Activated T-cell treated with anti-CD3 and anti-CD28 coated beads, Interleukin-2, amount 50 U/mL, for 72 hours (primary cell): ENCODE measurements at regions not wholly inside any gene's neighbourhood (a gene's known extent, or its start where the extent isn't known, plus 50 kb on each side); places are given as distances from the start of the nearest gene placed in this dataset.
A peak's percentile ranks its signal among the peaks of the same experiment; 100 is the strongest.
"Not testable (repeated sequence)": the region's sequence is repeated elsewhere in the genome, so short reads cannot be mapped to it uniquely, and the experiment has no call there.

Experiments used
- ATAC-seq, 2 donors: fragments of 150-1000 bp; cut with Tn5 transposase; replicated peaks in 1 of 2; 2 replicates each; pipeline ENCODE4 v1.10.0; 2021; ENCODE audit warnings: moderate library complexity in 2 of 2, mild to moderate bottlenecking in 1 of 2
- DNase-seq, 2 donors: peaks; one replicate each; pipeline ENCODE4 v3.0.0; 2021 to 2022; ENCODE audit warnings: mixed read lengths in 1 of 2
- H3K27ac Mint-ChIP-seq: one replicate; pipeline ENCODE4 v1.8.0; 2022; ENCODE audit warnings: mild to moderate bottlenecking, moderate library complexity, mixed read lengths
- H3K27me3 Mint-ChIP-seq: one replicate; pipeline ENCODE4 v1.8.0; 2022; ENCODE audit warnings: low read depth, mixed read lengths
- H3K36me3 Mint-ChIP-seq, 2 donors: one replicate each; pipeline ENCODE4 v1.8.0; 2022; ENCODE audit warnings: mixed read lengths in 2 of 2, mild to moderate bottlenecking in 1 of 2; ENCODE audit not compliant: insufficient read depth in 2 of 2
- H3K4me1 Mint-ChIP-seq: one replicate; pipeline ENCODE4 v1.8.0; 2022; ENCODE audit warnings: low read depth, mixed read lengths
- H3K4me3 Mint-ChIP-seq, 2 donors: one replicate each; pipeline ENCODE4 v1.8.0; 2022; ENCODE audit warnings: mild to moderate bottlenecking in 2 of 2, mixed read lengths in 2 of 2, moderate library complexity in 2 of 2
- H3K9me3 Mint-ChIP-seq, 2 donors: one replicate each; pipeline ENCODE4 v1.8.0; 2022; ENCODE audit warnings: mixed read lengths in 2 of 2

- H3K36me3 Mint-ChIP-seq, H3K27me3 Mint-ChIP-seq, H3K27ac Mint-ChIP-seq, H3K4me1 Mint-ChIP-seq, H3K4me3 Mint-ChIP-seq, ATAC-seq: not testable (repeated sequence)
- H3K9me3 Mint-ChIP-seq, result peaks cover 5 to 14% of the 10 kb centered on the region in 2 donors
- peak; percentile 0 to 5 for DNase-seq
Observed at GRCh38 chr12:48409938-48410337, 59.2 kb upstream of the ZNF641 start.

GRCh38 chr12:48413388-48413787 lies 59.0 kb upstream of the ANP32D start:
- H3K9me3 Mint-ChIP-seq, result peaks cover 2 to 5% of the 10 kb centered on the region in 2 donors
- H3K4me1 Mint-ChIP-seq, result peaks cover 4% of the 10 kb centered on the region
- DNase-seq (no peak), ATAC-seq (no peak)
- no peak overlapping the region for H3K4me3 Mint-ChIP-seq
- H3K36me3 Mint-ChIP-seq, result peaks cover 0 to 6% of the 10 kb centered on the region in 2 donors
- no peak overlapping the region for H3K27ac Mint-ChIP-seq
- peaks cover 12% of the 10 kb centered on the region for H3K27me3 Mint-ChIP-seq

GRCh38 chr12:48414021-48414420 lies 58.3 kb upstream of the ANP32D start:
- Mint-ChIP-seq H3K27ac (no peak overlapping the region), H3K4me3 (no peak overlapping the region), H3K9me3 (peaks cover 2 to 5% of the 10 kb centered on the region in 2 donors), H3K36me3 (peaks cover 0 to 6% of the 10 kb centered on the region in 2 donors), H3K4me1 (peaks cover 4% of the 10 kb centered on the region), H3K27me3 (peaks cover 12% of the 10 kb centered on the region)
- DNase-seq, result no peak
- ATAC-seq, result no peak

DNA sequence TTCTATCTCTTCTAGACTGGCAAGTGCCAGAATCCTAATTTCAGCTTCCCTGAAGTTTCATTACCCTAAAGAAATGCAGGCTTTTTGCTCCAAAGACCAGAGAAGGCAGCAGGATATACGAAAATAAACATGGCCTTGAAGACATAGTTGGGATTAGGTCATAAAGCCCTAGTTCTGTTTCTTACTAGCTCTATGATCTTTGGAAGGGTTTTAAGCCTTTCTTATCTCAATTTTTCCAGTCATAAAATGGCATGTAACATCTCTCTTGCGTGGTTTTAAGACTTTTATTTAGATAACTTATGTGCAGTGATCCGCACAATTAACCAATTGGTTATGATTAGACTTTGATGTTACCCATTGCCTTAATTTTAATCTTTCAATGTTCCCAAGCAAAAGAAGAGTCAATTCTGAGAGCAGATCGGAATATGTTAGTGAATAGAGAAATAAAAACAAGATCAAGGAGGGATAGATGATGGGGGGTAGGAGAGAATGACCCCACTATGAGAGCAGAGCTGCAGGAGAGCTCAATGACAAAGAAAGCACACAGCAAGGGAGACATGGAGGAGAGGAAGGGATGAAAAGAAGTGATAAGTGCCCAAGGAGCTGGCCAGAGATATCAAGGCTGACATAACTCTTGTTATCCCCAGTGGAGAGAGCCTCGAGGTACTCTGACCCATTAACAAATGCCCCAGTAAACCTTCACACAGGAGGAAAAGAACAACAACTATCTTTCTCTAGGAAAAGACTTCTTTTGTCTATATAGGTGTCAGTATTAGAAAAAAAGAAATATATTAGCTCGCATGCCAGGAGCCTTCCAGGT lies 53.0 kb upstream of the ANP32D start:
- Mint-ChIP-seq H3K4me1 (no peaks in the 10 kb centered on the region), H3K27ac (no peak overlapping the region), H3K27me3 (peaks cover 19% of the 10 kb centered on the region), H3K36me3 (no peaks in the 10 kb centered on the region), H3K9me3 (peaks cover 2 to 3% of the 10 kb centered on the region in 2 donors), H3K4me3 (no peak overlapping the region)
- no peak for ATAC-seq
- no peak for DNase-seq

DNA sequence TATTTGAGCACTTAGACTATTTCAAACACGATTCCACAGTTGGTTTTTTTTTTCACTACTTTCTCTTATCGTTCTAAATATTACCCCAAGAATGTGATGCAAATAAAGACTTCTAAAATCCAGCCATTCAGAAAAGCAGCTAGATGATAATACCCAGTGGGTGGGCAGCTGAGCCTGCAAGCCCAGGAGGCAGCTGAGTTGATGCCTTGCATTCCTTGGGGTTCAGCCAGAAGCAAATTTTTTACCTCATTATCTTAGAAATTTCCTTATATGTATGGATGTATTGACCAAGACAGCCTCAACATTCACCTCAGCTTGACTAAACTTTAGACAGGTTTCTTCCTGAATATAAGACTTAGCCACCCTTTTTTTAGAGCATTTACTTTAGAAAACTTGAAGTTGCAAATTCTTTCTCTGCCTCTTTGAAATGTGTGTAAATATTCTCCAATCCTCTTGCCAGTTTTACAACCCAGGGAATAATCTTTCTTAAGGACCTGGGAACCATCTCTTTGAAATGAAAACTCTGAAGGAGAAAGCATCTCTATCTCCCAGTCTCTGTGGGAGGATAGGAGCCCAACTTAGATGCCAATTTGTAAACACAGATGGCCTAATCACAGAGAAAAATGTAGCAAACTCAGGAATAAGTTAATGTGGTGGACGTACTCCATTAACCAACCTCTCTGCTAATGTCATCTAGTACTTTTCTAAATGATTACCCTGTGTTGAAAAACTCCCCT lies 52.2 kb upstream of the ANP32D start:
- H3K36me3 Mint-ChIP-seq, result no peaks in the 10 kb centered on the region
- peaks cover 5% of the 10 kb centered on the region for H3K4me1 Mint-ChIP-seq
- H3K27ac Mint-ChIP-seq, result no peak overlapping the region
- ATAC-seq (no peak), DNase-seq (no peak)
- peaks cover 10% of the 10 kb centered on the region for H3K27me3 Mint-ChIP-seq
- H3K4me3 Mint-ChIP-seq, result no peak overlapping the region
- peaks cover 2 to 3% of the 10 kb centered on the region in 2 donors for H3K9me3 Mint-ChIP-seq

- Mint-ChIP-seq H3K9me3 (peaks cover 0 to 3% of the 10 kb centered on the region in 2 donors), H3K27ac (no peak overlapping the region), H3K4me1 (peaks cover 5% of the 10 kb centered on the region), H3K36me3 (no peaks in the 10 kb centered on the region), H3K27me3 (peaks cover 7% of the 10 kb centered on the region), H3K4me3 (no peak overlapping the region)
- DNase-seq, result no peak
- ATAC-seq, result no peak
Observed at GRCh38 chr12:48422060-48422459, 50.3 kb upstream of the ANP32D start.
